Spleen (tissue), 11 donors: ENCODE measurements at regions not wholly inside any gene's neighbourhood (a gene's known extent, or its start where the extent isn't known, plus 50 kb on each side); places are given as distances from the start of the nearest gene placed in this dataset.

Experiments used
- DNase-seq: peaks from one replicate; pipeline ENCODE4 v3.0.0-alpha.2; 2020
- H3K27ac ChIP-seq, 8 donors: fragments of 200-600 bp; sonication (generic) in 7 of 8; 1 replicate in 4 of 8; 2 replicates in 4 of 8; pipeline versions ENCODE4 v1.5.0 to v1.8.0; 2016 to 2021; ENCODE audit warnings: inconsistent platforms in 4 of 8, mild to moderate bottlenecking in 4 of 8, moderate library complexity in 1 of 8
- H3K27me3 ChIP-seq, 7 donors: fragments of 200-600 bp; sonication (generic) in 6 of 7; replicated peaks in 1 of 7; 1 replicate in 4 of 7; 2 replicates in 3 of 7; pipeline versions ENCODE4 v1.5.0 to v1.8.0; 2016 to 2021; ENCODE audit warnings: inconsistent platforms in 3 of 7, mild to moderate bottlenecking in 1 of 7
- H3K36me3 ChIP-seq, 6 donors: fragments of 200-600 bp; sonication (generic) in 5 of 6; 1 replicate in 4 of 6; 2 replicates in 2 of 6; pipeline versions ENCODE4 v1.5.0 to v1.8.0; 2016 to 2021; ENCODE audit warnings: inconsistent platforms in 2 of 6
- H3K4me1 ChIP-seq, 6 donors: fragments of 200-600 bp; sonication (generic) in 5 of 6; 1 replicate in 3 of 6; 2 replicates in 3 of 6; pipeline versions ENCODE4 v1.5.0 to v1.8.0; 2016 to 2021; ENCODE audit warnings: inconsistent platforms in 3 of 6
- H3K4me3 ChIP-seq, 8 donors: fragments of 200-600 bp; sonication (generic) in 7 of 8; 1 replicate in 4 of 8; 2 replicates in 4 of 8; pipeline versions ENCODE4 v1.5.0 to v1.8.0; 2016 to 2021; ENCODE audit warnings: inconsistent platforms in 4 of 8, mild to moderate bottlenecking in 4 of 8, moderate library complexity in 2 of 8
- H3K9me3 ChIP-seq, 8 donors: fragments of 200-600 bp; sonication (generic) in 7 of 8; 1 replicate in 4 of 8; 2 replicates in 4 of 8; pipeline versions ENCODE4 v1.5.0 to v1.8.0; 2016 to 2021; ENCODE audit warnings: inconsistent platforms in 4 of 8
- CTCF ChIP-seq, 11 experiments: fragments of 200-600 bp in 7 of 11; fragments of 450-650 bp in 4 of 11; sonication (generic) in 4 of 11; IDR thresholded peaks in 8 of 11; conservative IDR thresholded peaks in 3 of 11; 1 replicate in 7 of 11; 2 replicates in 4 of 11; pipeline versions ENCODE4 v1.4.0 to v1.8.0; 2016 to 2021; ENCODE audit warnings: antibody characterized with exemption in 11 of 11, inconsistent platforms in 4 of 11, mild to moderate bottlenecking in 1 of 11
- POLR2A ChIP-seq, 3 donors: fragments of 450-650 bp; IDR thresholded peaks; one replicate each; pipeline ENCODE4 v1.5.1; 2017; ENCODE audit warnings: antibody characterized with exemption in 3 of 3, mild to moderate bottlenecking in 1 of 3
- POLR2AphosphoS5 ChIP-seq, 3 donors: sonication (generic); formaldehyde crosslinking; IDR thresholded peaks; one replicate each; pipeline ENCODE4 v1.5.1; 2017; ENCODE audit warnings: antibody characterized with exemption in 3 of 3
- WGBS, 5 donors: extraction: QIAGEN DNeasy Blood & Tissue Kit in 3 of 5; methylation state at CpG; one replicate each; pipeline versions ENCODE4 v1.1.5 to v1.1.7; 2013 to 2018; 5-methylcytosine and 5-hydroxymethylcytosine counted together
- intact Hi-C: fragments of 100-400 bp; cut with DNase I; formaldehyde crosslinking; loops from one replicate; pipeline ENCODE4 v1.15.0; 2023; ENCODE audit warnings: low total_unique reads
- donor health status: healthy with polysubstance abuse.
- donor health status: DM: no; HTN: no; CAD: no; lungs with moderate emphysema.
- donor health status: DM: no; HTN: no; CAD: no.
- donor health status: Bipolar disorder and iron deficiency.
- donor health status: healthy.
- donor health status: DM: no; HTN: no; CAD: no.
- donor health status: DM: yes; HTN: yes; CAD: no.

- Histone ChIP-seq H3K4me1 (no peaks in the 10 kb centered on the region), H3K27me3 (no peaks in the 10 kb centered on the region), H3K4me3 (no peak overlapping the region), H3K36me3 (no peaks in the 10 kb centered on the region), H3K9me3 (peaks cover 0 to 32% (median 4%) of the 10 kb centered on the region in 8 donors), H3K27ac (no peak overlapping the region)
- WGBS, 5 donors: 67 to 80% (median 76%) methylated on average over 4 of the region's 4 CpGs
- TF ChIP-seq CTCF (IDR thresholded peaks at IDR 0.05 in 8 of 11, conservative IDR thresholded peaks at IDR 0.05 in 3 of 11): no peak
- no peak for TF ChIP-seq POLR2AphosphoS5 (IDR thresholded peaks at IDR 0.05)
- no peak for TF ChIP-seq POLR2A (IDR thresholded peaks at IDR 0.05)
- intact Hi-C loops: no loop called here
- no peak for DNase-seq
Measured at GRCh38 chr16:7839568-7839967, 506.9 kb downstream of the RBFOX1 start.

- Histone ChIP-seq H3K27ac (no peak overlapping the region), H3K9me3 (peaks cover 0 to under 1% (median 0%) of the 10 kb centered on the region in 8 donors), H3K36me3 (no peaks in the 10 kb centered on the region), H3K4me3 (no peak overlapping the region), H3K4me1 (no peaks in the 10 kb centered on the region), H3K27me3 (no peaks in the 10 kb centered on the region)
- DNase-seq: no peak
- TF ChIP-seq POLR2AphosphoS5 (IDR thresholded peaks at IDR 0.05) (no peak), CTCF (IDR thresholded peaks at IDR 0.05 in 8 of 11, conservative IDR thresholded peaks at IDR 0.05 in 3 of 11) (no peak)
- 6 to 35% (median 24%) methylated on average over 1 of the region's 1 CpG for whole genome bisulfite sequencing, 5 donors
- intact Hi-C loops: no loop called here
Measured at GRCh38 chr16:7834771-7835431, 502.3 kb downstream of the RBFOX1 start.

- WGBS, 5 donors: 67 to 81% (median 69%) methylated on average over 4 of the region's 4 CpGs
Measured at GRCh38 chr16:7820816-7821215, 488.2 kb downstream of the RBFOX1 start.

More at GRCh38 chr16:7820816-7821215, 488.2 kb downstream of the RBFOX1 start:
- H3K4me3 ChIP-seq: no peak overlapping the region
- no peaks in the 10 kb centered on the region for H3K27me3 ChIP-seq
- no peak for TF ChIP-seq POLR2AphosphoS5 (IDR thresholded peaks at IDR 0.05)
- TF ChIP-seq CTCF (IDR thresholded peaks at IDR 0.05 in 8 of 11, conservative IDR thresholded peaks at IDR 0.05 in 3 of 11): no peak
- no peak for TF ChIP-seq POLR2A (IDR thresholded peaks at IDR 0.05)
- intact Hi-C loops: no loop called here
- DNase-seq: no peak
- no peaks in the 10 kb centered on the region for H3K36me3 ChIP-seq
- H3K9me3 ChIP-seq: peaks cover 0 to 14% (median 0%) of the 10 kb centered on the region in 8 donors
- no peaks in the 10 kb centered on the region for H3K4me1 ChIP-seq
- H3K27ac ChIP-seq: no peak overlapping the region
